ENCODE measurements at regions not wholly inside any gene's neighbourhood (a gene's known extent, or its start where the extent isn't known, plus 50 kb on each side); places are given as distances from the start of the nearest gene placed in this dataset.

- DNase-seq = peak; percentile 84
These were observed 348.5 kb downstream of the PTPRU start for GRCh38 chr1:29584776-29585175.

- no peak for DNase-seq
These were observed 348.0 kb downstream of the PTPRU start for GRCh38 chr1:29584362-29584761.

- no peak for DNase-seq
These were observed 347.4 kb downstream of the PTPRU start for GRCh38 chr1:29583727-29584126.

- DNase-seq = no peak
These were observed 344.9 kb downstream of the PTPRU start for GRCh38 chr1:29581256-29581655.

- DNase-seq = peak; percentile 44
These were observed 343.6 kb downstream of the PTPRU start for GRCh38 chr1:29579821-29580425.

GRCh38 chr1:29577512-29577911, 341.2 kb downstream of the PTPRU start:
- no peak for DNase-seq

- no peak for DNase-seq
These were observed 340.2 kb downstream of the PTPRU start for GRCh38 chr1:29576510-29576909.

- no peak for DNase-seq
These were observed 339.5 kb downstream of the PTPRU start for GRCh38 chr1:29575826-29576225.

GRCh38 chr1:29575277-29575676, 339.0 kb downstream of the PTPRU start:
- DNase-seq = no peak

- DNase-seq = no peak
These were observed 338.5 kb downstream of the PTPRU start for GRCh38 chr1:29574871-29575270.

- DNase-seq = peak; percentile 99
These were observed 333.8 kb downstream of the PTPRU start for GRCh38 chr1:29569971-29570634.

GRCh38 chr1:29567257-29567656, 330.9 kb downstream of the PTPRU start:
- no peak for DNase-seq

GRCh38 chr1:29565490-29565889, 329.2 kb downstream of the PTPRU start:
- no peak for DNase-seq

- no peak for DNase-seq
These were observed 327.2 kb downstream of the PTPRU start for GRCh38 chr1:29563571-29563970.

- no peak for DNase-seq
These were observed 326.8 kb downstream of the PTPRU start for GRCh38 chr1:29563092-29563491.

GRCh38 chr1:29559056-29559455, 322.7 kb downstream of the PTPRU start:
- DNase-seq = no peak

GRCh38 chr1:29557701-29558600, 321.6 kb downstream of the PTPRU start:
- DNase-seq = no peak

GRCh38 chr1:29557066-29557465, 320.7 kb downstream of the PTPRU start:
- no peak for DNase-seq

GRCh38 chr1:29556657-29557056, 320.3 kb downstream of the PTPRU start:
- DNase-seq = no peak

GRCh38 chr1:29555043-29555620, 318.8 kb downstream of the PTPRU start:
- no peak for DNase-seq

- no peak for DNase-seq
These were observed 318.0 kb downstream of the PTPRU start for GRCh38 chr1:29554208-29554778.

GRCh38 chr1:29551123-29551936, 315.0 kb downstream of the PTPRU start:
- no peak for DNase-seq
